Esophagus squamous epithelium (tissue), 5 donors: ENCODE measurements at regions not wholly inside any gene's neighbourhood (a gene's known extent, or its start where the extent isn't known, plus 50 kb on each side); places are given as distances from the start of the nearest gene placed in this dataset.

Experiments used
- DNase-seq: peaks from one replicate; lab custom pipeline; 2025; lab: John Stamatoyannopoulos, UW
- H3K27ac ChIP-seq, 4 donors: fragments of 200-600 bp; sonication (generic); one replicate each; pipeline ENCODE4 v1.5.1; 2016 to 2019; ENCODE audit warnings: mild to moderate bottlenecking in 1 of 4
- H3K27me3 ChIP-seq, 4 donors: fragments of 200-600 bp; sonication (generic); 1 replicate in 3 of 4; 2 replicates in 1 of 4; pipeline versions ENCODE4 v1.5.1 to v1.6.0; 2017 to 2021; ENCODE audit warnings: antibody characterized with exemption in 1 of 4
- H3K36me3 ChIP-seq, 3 donors: fragments of 200-600 bp; sonication (generic); one replicate each; pipeline ENCODE4 v1.5.1; 2016 to 2019
- H3K4me1 ChIP-seq, 3 donors: fragments of 200-600 bp; sonication (generic); one replicate each; pipeline ENCODE4 v1.5.1; 2017 to 2019
- H3K4me3 ChIP-seq, 4 donors: fragments of 200-600 bp; sonication (generic); 1 replicate in 3 of 4; 2 replicates in 1 of 4; pipeline ENCODE4 v1.5.1; 2016 to 2019; ENCODE audit warnings: mild to moderate bottlenecking in 2 of 4, moderate library complexity in 1 of 4
- H3K9me3 ChIP-seq, 3 donors: fragments of 200-600 bp; sonication (generic); one replicate each; pipeline ENCODE4 v1.5.1; 2016 to 2019
- POLR2A ChIP-seq, 4 donors: fragments of 450-650 bp; IDR thresholded peaks; one replicate each; pipeline ENCODE4 v1.6.1; 2017; ENCODE audit warnings: antibody characterized with exemption in 4 of 4, mild to moderate bottlenecking in 4 of 4, moderate library complexity in 3 of 4
- WGBS, 2 donors: methylation state at CpG; one replicate each; pipeline ENCODE4 v1.1.5; 2018; 5-methylcytosine and 5-hydroxymethylcytosine counted together
- intact Hi-C: fragments of 100-400 bp; cut with DNase I; formaldehyde crosslinking; loops from one replicate; pipeline ENCODE4 v1.15.0; 2022
- TF ChIP-seq, protein P1 (sequence below), 6 experiments: fragments of 450-650 bp in 4 of 6; fragments of 200-600 bp in 2 of 6; sonication (generic) in 2 of 6; IDR thresholded peaks; one replicate each; pipeline ENCODE4 v1.5.1; 2016 to 2019; ENCODE audit warnings: antibody characterized with exemption in 6 of 6, mild to moderate bottlenecking in 4 of 6, moderate library complexity in 4 of 6
- donor health status: DM: yes; HTN: yes; CAD: no.

DNA sequence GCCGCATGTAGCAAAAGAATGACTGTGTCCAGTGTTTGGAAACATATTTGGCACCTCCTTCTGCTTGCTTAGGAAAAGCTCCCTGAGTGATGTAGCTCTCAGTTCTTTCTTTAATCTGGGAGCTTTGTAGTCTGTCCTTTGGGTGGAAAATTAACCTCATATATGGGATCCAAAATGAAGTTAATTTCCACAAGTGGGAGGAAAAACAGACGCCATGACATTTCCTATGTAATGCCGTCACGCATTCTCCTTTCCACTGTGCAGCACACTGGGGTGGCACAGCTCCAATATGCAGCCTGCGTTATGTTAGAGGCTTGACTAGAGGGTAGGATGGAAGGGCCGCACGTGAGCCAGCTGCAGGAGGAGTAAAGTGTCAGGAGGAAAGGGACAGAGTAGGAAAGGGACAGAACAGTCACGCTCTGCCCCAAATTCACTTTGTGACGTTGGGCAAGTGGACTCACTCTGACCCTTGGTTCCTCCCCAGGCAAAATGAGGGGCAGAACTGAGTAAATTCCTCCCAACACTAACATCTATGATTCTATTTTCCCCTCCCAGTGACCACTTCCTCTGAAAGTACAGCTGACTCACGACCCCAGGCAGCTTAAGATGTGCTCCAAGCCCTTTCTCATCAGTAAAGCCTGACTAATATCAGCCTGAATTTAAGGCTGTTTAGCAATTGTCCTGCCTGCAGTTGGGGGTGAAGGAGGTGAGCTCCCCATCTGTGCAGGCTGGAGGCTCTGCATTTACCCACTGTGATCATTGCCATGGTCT is 176.5 kb upstream of the PFN2 start:
- intact Hi-C loops: no loop called here
- Histone ChIP-seq H3K9me3 (no peaks in the 10 kb centered on the region), H3K36me3 (no peaks in the 10 kb centered on the region), H3K27me3 (no peaks in the 10 kb centered on the region), H3K4me3 (no peak overlapping the region), H3K4me1 (peaks cover 0 to 7% (median 0%) of the 10 kb centered on the region in 3 donors), H3K27ac (peak overlapping the region in 1 of 4 donors; percentile 6)
- DNase-seq: no peak
- WGBS, 2 donors: 49 to 74% methylated on average over 10 of the region's 10 CpGs
- TF ChIP-seq, protein P1, sequence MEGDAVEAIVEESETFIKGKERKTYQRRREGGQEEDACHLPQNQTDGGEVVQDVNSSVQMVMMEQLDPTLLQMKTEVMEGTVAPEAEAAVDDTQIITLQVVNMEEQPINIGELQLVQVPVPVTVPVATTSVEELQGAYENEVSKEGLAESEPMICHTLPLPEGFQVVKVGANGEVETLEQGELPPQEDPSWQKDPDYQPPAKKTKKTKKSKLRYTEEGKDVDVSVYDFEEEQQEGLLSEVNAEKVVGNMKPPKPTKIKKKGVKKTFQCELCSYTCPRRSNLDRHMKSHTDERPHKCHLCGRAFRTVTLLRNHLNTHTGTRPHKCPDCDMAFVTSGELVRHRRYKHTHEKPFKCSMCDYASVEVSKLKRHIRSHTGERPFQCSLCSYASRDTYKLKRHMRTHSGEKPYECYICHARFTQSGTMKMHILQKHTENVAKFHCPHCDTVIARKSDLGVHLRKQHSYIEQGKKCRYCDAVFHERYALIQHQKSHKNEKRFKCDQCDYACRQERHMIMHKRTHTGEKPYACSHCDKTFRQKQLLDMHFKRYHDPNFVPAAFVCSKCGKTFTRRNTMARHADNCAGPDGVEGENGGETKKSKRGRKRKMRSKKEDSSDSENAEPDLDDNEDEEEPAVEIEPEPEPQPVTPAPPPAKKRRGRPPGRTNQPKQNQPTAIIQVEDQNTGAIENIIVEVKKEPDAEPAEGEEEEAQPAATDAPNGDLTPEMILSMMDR (IDR thresholded peaks at IDR 0.05): no peak
- TF ChIP-seq POLR2A (IDR thresholded peaks at IDR 0.05): no peak

DNA sequence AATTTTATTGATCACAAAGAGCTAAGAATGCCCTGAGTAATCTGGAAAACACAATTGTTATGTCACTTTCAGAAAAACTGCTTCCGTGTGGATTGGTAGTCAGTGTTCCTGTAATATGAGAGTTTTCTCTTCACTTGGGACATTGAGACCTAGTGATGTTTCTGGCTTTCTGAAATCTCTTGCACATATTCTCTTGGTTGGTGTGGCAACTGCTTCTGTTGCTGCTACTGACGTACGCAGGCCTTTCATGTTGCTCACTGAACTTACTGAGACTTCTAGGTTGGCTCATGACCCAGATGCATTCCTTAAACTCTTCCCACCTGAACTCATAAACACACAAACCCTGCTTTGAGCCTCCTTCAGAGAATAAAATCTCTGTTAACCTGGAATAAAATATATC is 175.0 kb upstream of the PFN2 start:
- intact Hi-C loops: no loop called here
- peaks cover 0 to 7% (median 0%) of the 10 kb centered on the region in 3 donors for H3K4me1 ChIP-seq
- no peak overlapping the region for H3K4me3 ChIP-seq
- no peaks in the 10 kb centered on the region for H3K27me3 ChIP-seq
- H3K27ac ChIP-seq: no peak overlapping the region
- 90 to 93% methylated on average over 3 of the region's 3 CpGs for WGBS, 2 donors
- TF ChIP-seq, protein P1 (IDR thresholded peaks at IDR 0.05): no peak
- TF ChIP-seq POLR2A (IDR thresholded peaks at IDR 0.05): no peak
- DNase-seq: no peak
- no peaks in the 10 kb centered on the region for H3K9me3 ChIP-seq
- no peaks in the 10 kb centered on the region for H3K36me3 ChIP-seq

DNA sequence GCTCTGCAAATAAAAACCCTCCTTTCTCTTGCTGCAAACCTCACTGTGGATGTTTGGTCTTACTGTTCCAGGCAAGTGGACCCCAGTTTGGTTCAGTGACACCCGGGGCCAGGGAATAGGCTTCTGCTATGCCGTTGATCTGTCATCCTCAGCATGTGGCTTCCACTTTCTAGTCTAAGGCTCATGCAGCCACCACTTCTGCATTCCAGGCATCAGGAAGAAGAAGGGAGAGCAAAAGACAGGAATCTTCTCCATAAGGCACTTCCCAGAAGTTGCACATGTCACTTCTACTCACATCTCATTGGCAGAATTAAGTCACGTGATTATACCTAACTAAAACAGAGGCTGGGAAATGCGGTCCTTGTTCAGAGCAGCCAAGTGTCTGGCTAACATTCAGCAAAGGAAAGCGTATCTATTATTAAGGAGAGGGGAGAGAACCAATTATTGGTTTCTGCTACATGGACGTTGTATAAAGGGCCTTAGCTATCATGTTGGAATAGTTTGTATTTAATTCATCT is 173.6 kb upstream of the PFN2 start:
- Histone ChIP-seq H3K4me3 (no peak overlapping the region), H3K27ac (no peak overlapping the region), H3K27me3 (no peaks in the 10 kb centered on the region), H3K9me3 (no peaks in the 10 kb centered on the region), H3K4me1 (peaks cover 0 to under 1% (median 0%) of the 10 kb centered on the region in 3 donors), H3K36me3 (no peaks in the 10 kb centered on the region)
- DNase-seq: no peak
- 78 to 83% methylated on average over 6 of the region's 6 CpGs for WGBS, 2 donors
- TF ChIP-seq POLR2A (IDR thresholded peaks at IDR 0.05): no peak
- TF ChIP-seq, protein P1 (IDR thresholded peaks at IDR 0.05): no peak
- intact Hi-C loops: no loop called here

DNA sequence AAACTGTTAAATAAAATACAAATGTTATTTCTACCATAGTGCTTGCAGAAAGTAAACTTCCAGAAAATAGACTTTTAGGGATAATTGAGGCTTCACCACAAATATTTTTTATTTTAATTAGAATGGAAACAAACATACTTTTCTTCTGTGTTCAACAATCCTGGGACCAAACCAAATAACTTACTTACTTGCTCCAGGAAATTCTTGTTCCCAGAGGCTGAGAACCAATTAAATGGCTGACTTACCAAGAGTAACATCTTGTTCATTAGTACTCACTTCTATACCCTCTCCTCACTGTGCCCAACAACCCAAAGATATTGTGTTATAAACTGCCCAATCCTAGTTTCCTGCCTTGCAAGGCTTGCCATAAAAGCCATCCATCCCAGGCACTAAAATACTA is 172.2 kb upstream of the PFN2 start:
- Histone ChIP-seq H3K27ac (no peak overlapping the region), H3K9me3 (no peaks in the 10 kb centered on the region), H3K4me3 (no peak overlapping the region), H3K36me3 (no peaks in the 10 kb centered on the region), H3K4me1 (no peaks in the 10 kb centered on the region), H3K27me3 (no peaks in the 10 kb centered on the region)
- DNase-seq: no peak
- intact Hi-C loops: no loop called here
- TF ChIP-seq, protein P1 (IDR thresholded peaks at IDR 0.05): no peak
- no peak for TF ChIP-seq POLR2A (IDR thresholded peaks at IDR 0.05)

DNA sequence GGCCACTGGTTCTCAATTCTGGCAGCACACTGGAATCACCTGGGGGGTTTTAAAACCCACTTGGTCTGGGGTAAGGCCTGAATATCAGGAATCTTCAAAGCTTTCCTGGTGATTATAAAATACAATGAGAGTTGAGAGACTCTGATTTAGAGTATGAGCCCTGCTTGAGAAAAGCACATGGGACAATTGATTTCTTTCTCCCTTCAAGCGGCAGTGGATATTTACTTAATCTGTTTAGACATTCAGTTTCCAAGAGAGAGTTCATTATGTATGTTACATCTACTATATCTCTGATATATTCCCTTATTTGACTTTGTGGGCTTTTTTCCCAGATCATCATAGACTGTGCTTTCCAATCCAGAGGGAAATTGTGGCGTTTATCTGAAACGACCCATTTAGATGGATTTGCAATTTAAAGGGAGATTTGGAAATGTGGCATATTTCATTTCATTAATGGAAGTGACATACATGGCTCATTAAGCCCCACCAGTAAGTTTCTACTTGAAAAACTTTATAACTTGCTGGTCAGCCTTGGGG is 171.2 kb upstream of the PFN2 start:
- Histone ChIP-seq H3K4me3 (no peak overlapping the region), H3K36me3 (no peaks in the 10 kb centered on the region), H3K27me3 (no peaks in the 10 kb centered on the region), H3K27ac (no peak overlapping the region), H3K4me1 (no peaks in the 10 kb centered on the region), H3K9me3 (no peaks in the 10 kb centered on the region)
- TF ChIP-seq, protein P1 (IDR thresholded peaks at IDR 0.05): no peak
- no peak for TF ChIP-seq POLR2A (IDR thresholded peaks at IDR 0.05)
- 77 to 88% methylated on average over 3 of the region's 3 CpGs for WGBS, 2 donors
- DNase-seq: no peak
- intact Hi-C loops: no loop called here
